ENCODE measurements at regions not wholly inside any gene's neighbourhood (a gene's known extent, or its start where the extent isn't known, plus 50 kb on each side); places are given as distances from the start of the nearest gene placed in this dataset.
"Not testable (repeated sequence)": the region's sequence is repeated elsewhere in the genome, so short reads cannot be mapped to it uniquely, and the experiment has no call there.

DNA sequence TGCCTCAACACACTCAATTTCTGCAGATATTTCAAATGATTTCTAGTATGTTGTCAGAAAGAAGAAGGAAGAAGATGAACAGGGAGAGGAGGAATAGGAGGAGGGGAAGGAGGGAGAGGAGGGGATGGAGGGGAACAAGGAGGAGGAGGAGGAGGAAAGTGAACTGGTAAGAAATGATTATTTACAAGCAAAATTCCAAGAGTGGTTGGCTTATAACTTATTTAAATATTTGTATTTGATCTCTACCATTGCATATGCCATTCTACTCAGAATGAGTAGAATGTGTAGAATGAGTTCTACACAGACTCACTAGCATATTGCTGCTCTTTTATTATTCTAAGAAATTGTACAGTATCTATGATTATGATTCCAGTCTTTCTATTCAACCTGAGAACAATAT lies 866.2 kb upstream of the DDX18 start:
- H3K9me3 Mint-ChIP-seq (ENCODE audit: low read depth): peaks cover 2% of the 10 kb centered on the region
- H3K36me3 Mint-ChIP-seq (ENCODE audit: low read depth): no peaks in the 10 kb centered on the region
- ATAC-seq: no peak
- H3K4me1 Mint-ChIP-seq: no peaks in the 10 kb centered on the region
- intact Hi-C loops (cut with DNase I, micrococcal nuclease): no loop called here
- no peak for DNase-seq
- H3K27me3 Mint-ChIP-seq: no peaks in the 10 kb centered on the region
- no peak overlapping the region for H3K4me3 Mint-ChIP-seq
- POLR2A ChIA-PET: no interaction called here
- no peak overlapping the region for H3K27ac Mint-ChIP-seq
- CTCF ChIA-PET: no interaction called here

DNA sequence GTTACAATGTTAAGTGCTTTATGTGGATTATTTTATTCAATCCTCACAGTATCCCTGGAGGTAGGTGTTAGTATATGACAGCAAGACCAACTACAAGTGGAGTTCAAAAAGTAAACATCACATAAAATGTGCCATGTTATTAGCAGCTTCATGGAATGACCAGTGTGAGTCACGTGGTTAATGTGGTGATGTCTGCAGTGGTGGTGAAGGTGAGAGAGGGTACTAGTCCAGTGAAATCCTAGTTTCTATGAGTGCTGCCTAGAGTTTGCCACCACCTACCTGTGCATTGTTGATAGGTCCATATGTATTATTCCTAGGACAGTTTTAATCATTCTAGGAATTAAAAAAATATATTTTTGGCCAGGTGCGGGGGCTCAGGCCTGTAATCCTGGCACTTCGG lies 865.2 kb upstream of the DDX18 start:
- Mint-ChIP-seq H3K27ac (no peak overlapping the region), H3K4me3 (no peak overlapping the region), H3K4me1 (no peaks in the 10 kb centered on the region), H3K9me3 (ENCODE audit: low read depth) (peaks cover 6% of the 10 kb centered on the region), H3K27me3 (no peaks in the 10 kb centered on the region), H3K36me3 (ENCODE audit: low read depth) (no peaks in the 10 kb centered on the region)
- DNase-seq (no peak), ATAC-seq (no peak)
- CTCF ChIA-PET: no interaction called here
- intact Hi-C loops (cut with DNase I, micrococcal nuclease): no loop called here
- POLR2A ChIA-PET: no interaction called here

DNA sequence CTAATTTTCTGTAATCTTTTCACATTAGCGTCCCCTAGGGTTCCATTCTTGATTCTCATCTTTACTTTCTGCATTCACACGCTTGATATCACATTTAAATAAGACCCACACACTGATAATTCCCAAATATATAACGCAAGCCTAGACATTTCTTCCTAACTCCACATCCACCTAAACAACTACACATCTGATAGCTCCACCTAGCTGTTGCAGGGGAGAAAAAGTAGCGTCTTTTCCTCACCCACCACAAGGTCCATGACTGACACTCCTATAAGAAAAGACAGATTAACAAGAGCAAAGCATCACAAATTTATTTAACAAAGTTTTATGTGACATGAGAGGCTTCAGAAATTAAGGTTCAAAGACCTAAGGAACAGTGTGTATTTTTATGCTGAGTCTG lies 862.2 kb upstream of the DDX18 start:
- ATAC-seq (no peak), DNase-seq (no peak)
- Mint-ChIP-seq H3K4me1 (no peaks in the 10 kb centered on the region), H3K36me3 (ENCODE audit: low read depth) (no peaks in the 10 kb centered on the region), H3K9me3 (ENCODE audit: low read depth) (peaks cover 11% of the 10 kb centered on the region), H3K4me3 (no peak overlapping the region), H3K27me3 (no peaks in the 10 kb centered on the region), H3K27ac (no peak overlapping the region)
- POLR2A ChIA-PET: no interaction called here
- intact Hi-C loops (cut with DNase I, micrococcal nuclease): no loop called here
- CTCF ChIA-PET: no interaction called here

DNA sequence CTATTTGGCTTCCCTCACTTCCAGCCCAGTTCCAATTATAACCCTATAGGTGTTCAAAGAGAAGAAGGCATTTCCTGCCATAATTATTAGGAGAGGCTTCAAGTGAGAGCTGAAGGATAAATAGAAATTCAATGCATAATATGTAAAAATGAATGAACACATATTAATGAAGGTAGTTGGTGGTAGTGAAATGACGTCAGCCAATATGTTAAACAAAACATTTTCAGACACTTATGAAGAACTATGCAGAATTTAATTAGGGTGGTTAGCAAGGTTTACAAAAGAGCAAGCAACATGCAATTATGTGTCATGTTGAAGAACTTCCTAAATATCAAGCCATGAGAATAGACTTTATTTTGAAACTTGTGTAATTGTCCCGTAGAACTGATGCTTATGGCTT lies 858.8 kb upstream of the DDX18 start:
- Mint-ChIP-seq H3K36me3 (ENCODE audit: low read depth) (no peaks in the 10 kb centered on the region), H3K27me3 (no peaks in the 10 kb centered on the region), H3K9me3 (ENCODE audit: low read depth) (peaks cover 18% of the 10 kb centered on the region), H3K4me3 (no peak overlapping the region), H3K4me1 (no peaks in the 10 kb centered on the region), H3K27ac (no peak overlapping the region)
- intact Hi-C loops (cut with DNase I, micrococcal nuclease): no loop called here
- CTCF ChIA-PET: no interaction called here
- ATAC-seq (no peak), DNase-seq (no peak)
- POLR2A ChIA-PET: no interaction called here

DNA sequence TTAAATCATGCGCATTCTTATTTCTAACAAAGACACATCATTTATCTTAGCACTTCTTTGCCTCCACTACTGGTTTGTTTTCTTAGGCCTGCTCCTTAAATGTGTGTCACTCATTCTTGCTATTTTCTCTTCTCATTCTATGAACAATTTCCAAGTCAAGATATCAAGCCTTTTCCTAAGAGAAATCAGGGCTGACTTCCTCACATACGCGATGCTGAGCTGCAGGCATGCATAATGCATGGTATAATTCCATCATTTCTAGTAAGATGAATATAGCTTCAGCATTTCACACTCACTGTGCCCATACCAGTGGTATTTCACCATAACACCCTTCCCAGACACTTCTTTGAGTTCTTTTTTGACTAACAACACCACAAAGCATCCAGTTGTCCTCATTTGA lies 838.9 kb upstream of the DDX18 start:
- Mint-ChIP-seq H3K36me3 (ENCODE audit: low read depth) (no peaks in the 10 kb centered on the region), H3K4me1 (no peaks in the 10 kb centered on the region), H3K4me3 (no peak overlapping the region), H3K9me3 (ENCODE audit: low read depth) (peaks cover 20% of the 10 kb centered on the region), H3K27ac (no peak overlapping the region), H3K27me3 (no peaks in the 10 kb centered on the region)
- DNase-seq (no peak), ATAC-seq (no peak)
- CTCF ChIA-PET: no interaction called here
- POLR2A ChIA-PET: no interaction called here
- intact Hi-C loops (cut with DNase I, micrococcal nuclease): no loop called here

DNA sequence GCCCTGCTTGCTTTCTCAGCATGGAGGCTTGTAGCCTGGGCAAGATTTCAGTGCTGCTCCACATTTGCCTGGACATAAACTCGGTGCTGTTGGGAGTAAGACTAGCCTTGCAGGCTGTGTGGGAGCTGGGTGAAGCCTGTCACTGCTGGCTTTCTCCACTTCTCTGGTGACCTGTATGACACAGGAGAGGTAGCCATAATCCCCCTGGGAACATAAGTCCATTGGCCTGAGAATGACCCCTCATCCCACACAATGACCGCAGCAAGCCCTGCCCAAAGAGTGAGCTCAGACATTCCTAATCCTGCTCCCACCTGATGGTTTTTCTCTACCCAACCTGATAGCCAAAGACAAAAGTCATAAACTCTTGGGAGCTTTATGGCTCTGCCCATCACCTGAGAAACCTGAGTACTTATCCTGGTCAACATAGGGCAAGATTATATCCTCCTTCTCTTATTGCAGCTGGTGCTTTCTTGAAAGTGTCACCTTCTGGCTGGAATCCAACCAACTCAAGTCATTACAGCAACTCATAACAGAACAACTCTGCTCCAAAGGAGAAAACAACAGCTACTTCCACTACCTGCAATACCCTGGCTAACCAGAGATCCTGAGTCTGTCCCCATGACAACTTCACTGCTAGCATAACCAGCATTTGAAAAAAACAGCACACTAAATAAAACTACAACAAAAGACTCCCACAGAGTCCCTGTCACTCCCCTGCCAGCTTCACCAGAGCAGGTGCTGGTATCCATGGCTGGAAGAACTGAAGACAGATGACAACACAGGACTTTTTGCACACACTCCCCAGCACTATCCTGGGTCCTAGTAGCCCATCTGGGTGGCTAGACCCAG lies 834.4 kb upstream of the DDX18 start:
- H3K4me1 Mint-ChIP-seq: no peaks in the 10 kb centered on the region
- intact Hi-C loops (cut with DNase I, micrococcal nuclease): no loop called here
- ATAC-seq (no peak), DNase-seq (no peak)
- no peak overlapping the region for H3K4me3 Mint-ChIP-seq
- H3K36me3 Mint-ChIP-seq (ENCODE audit: low read depth): no peaks in the 10 kb centered on the region
- no peak overlapping the region for H3K27ac Mint-ChIP-seq
- peaks cover 26% of the 10 kb centered on the region for H3K9me3 Mint-ChIP-seq (ENCODE audit: low read depth)
- ChIA-PET POLR2A (no interaction called here), CTCF (no interaction called here)
- H3K27me3 Mint-ChIP-seq: no peaks in the 10 kb centered on the region

DNA sequence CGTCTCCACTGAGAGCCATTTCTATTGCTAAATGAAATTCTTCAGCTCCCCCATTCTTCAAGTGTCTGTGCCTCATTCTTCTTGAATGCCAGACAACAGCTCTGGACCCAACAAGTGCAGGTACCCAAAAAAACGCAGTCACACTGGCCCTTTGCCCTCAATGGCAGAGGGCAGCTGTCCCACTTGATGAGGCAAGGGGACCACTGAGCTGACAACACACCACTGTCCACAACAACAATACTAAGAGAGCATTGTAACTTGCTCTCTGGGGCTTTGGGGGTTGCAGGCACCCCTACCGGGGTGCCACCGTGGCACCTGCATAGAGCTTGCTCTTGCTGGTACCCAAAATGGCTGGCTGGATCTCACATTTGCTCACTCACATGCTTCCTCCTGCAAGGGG lies 827.0 kb upstream of the DDX18 start:
- Mint-ChIP-seq H3K27me3 (no peaks in the 10 kb centered on the region), H3K27ac (no peak overlapping the region), H3K36me3 (ENCODE audit: low read depth) (no peaks in the 10 kb centered on the region), H3K4me1 (no peaks in the 10 kb centered on the region), H3K4me3 (no peak overlapping the region), H3K9me3 (ENCODE audit: low read depth) (peaks cover 21% of the 10 kb centered on the region)
- intact Hi-C loops (cut with DNase I, micrococcal nuclease): no loop called here
- ChIA-PET POLR2A (no interaction called here), CTCF (interaction anchor here (0.6 kb wide), 1 partner anchor 253 kb away, joined by 3 read pairs; no protein-coding TSS in a partner anchor)
- no peak for DNase-seq
- no peak for ATAC-seq

DNA sequence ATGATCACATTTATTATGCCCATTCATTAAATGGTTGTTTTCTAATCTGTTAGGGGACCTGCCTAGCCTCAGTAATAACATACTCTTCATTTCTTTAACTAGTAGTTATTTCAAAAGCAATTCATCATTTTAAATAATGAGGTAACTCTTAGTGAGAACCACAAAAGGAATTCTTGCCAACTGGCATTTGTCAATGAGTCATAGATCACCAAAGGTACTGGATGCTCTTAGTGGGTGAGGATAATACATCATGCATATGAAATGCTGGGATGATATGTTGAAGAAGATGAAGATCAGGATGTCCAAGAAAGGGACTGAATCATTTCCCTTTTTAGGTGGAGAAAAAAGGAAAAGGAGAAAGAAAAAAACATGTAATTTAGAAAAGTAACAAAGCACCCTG lies 826.2 kb upstream of the DDX18 start:
- H3K4me1 Mint-ChIP-seq: no peaks in the 10 kb centered on the region
- H3K27ac Mint-ChIP-seq: no peak overlapping the region
- H3K36me3 Mint-ChIP-seq (ENCODE audit: low read depth): no peaks in the 10 kb centered on the region
- peaks cover 21% of the 10 kb centered on the region for H3K9me3 Mint-ChIP-seq (ENCODE audit: low read depth)
- intact Hi-C loops (cut with DNase I, micrococcal nuclease): no loop called here
- ChIA-PET POLR2A (no interaction called here), CTCF (no interaction called here)
- no peak overlapping the region for H3K4me3 Mint-ChIP-seq
- DNase-seq (no peak), ATAC-seq (no peak)
- H3K27me3 Mint-ChIP-seq: no peaks in the 10 kb centered on the region

DNA sequence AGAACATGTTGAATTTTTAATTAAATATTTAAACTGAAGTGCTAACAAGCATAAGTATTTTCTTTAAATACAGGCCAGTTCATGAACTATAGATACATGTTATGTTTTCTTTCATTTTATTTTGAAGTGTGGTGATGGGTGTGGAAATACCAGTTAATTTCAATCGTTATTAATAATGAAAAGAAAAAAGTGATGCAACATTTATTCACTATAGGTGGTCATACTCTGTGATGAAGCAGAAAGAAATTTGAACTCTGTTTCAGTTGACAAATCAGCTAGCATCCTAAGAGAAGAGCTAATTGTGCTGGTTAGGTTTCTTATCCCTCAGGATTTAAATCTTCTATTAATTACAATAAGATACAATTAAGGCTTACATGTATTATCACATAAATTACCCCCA lies 795.1 kb upstream of the DDX18 start:
- Mint-ChIP-seq H3K27ac (no peak overlapping the region), H3K36me3 (ENCODE audit: low read depth) (no peaks in the 10 kb centered on the region), H3K27me3 (no peaks in the 10 kb centered on the region), H3K4me1 (no peaks in the 10 kb centered on the region), H3K9me3 (ENCODE audit: low read depth) (no peaks in the 10 kb centered on the region), H3K4me3 (no peak overlapping the region)
- ChIA-PET CTCF (no interaction called here), POLR2A (no interaction called here)
- DNase-seq (no peak), ATAC-seq (no peak)
- intact Hi-C loops (cut with DNase I, micrococcal nuclease): no loop called here

DNA sequence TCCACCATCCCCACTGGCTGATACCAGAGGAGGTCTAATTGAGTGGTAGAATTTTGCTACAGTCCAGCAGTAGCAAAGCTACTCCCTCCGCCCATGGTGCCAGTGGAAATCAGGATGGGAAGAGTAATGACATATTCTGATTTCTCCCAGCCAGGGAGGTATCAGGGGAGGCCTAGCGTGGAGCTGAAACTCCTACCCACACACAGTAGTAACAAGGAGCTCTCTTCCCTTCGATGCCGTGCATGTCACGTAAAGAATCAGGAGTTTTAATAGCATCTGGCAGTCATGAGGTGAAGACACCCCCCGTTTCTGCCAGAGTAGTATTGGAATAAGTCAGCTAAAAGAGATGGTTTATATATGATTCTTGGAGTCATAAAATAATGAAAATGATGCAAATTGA lies 786.8 kb upstream of the DDX18 start:
- DNase-seq (no peak), ATAC-seq (no peak)
- H3K9me3 Mint-ChIP-seq (ENCODE audit: low read depth): peaks cover 7% of the 10 kb centered on the region
- POLR2A ChIA-PET: no interaction called here
- no peaks in the 10 kb centered on the region for H3K36me3 Mint-ChIP-seq (ENCODE audit: low read depth)
- H3K27ac Mint-ChIP-seq: no peak overlapping the region
- CTCF ChIA-PET: interaction anchor here (0.6 kb wide), 1 partner anchor 119 kb away, joined by 3 read pairs; no protein-coding TSS in a partner anchor
- intact Hi-C loops (cut with DNase I, micrococcal nuclease): no loop called here
- H3K27me3 Mint-ChIP-seq: no peaks in the 10 kb centered on the region
- H3K4me1 Mint-ChIP-seq: no peaks in the 10 kb centered on the region
- no peak overlapping the region for H3K4me3 Mint-ChIP-seq

DNA sequence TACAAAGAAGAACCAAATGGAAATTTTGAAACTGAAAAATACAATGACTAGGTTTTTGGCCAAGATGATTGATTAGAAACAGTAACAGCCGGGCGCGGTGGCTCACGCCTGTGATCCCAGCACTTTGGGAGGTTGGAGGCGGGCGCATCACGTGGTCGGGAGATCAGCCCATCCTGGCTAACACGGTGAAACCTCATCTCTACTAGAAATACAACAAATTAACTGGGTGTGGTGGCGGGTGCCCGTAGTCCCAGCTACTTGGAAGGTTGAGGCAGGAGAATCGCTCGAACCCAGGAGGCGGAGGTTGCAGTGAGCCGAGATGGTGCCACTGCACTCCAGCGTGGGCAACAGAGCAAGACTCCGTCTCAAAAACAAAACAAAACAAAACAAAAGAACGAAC lies 785.8 kb upstream of the DDX18 start:
- H3K4me1 Mint-ChIP-seq; H3K27ac Mint-ChIP-seq; H3K4me3 Mint-ChIP-seq; ATAC-seq; CTCF ChIA-PET; H3K27me3 Mint-ChIP-seq; DNase-seq; POLR2A ChIA-PET; intact Hi-C loops (cut with DNase I, micrococcal nuclease); H3K36me3 Mint-ChIP-seq (ENCODE audit: low read depth): not testable (repeated sequence)
- H3K9me3 Mint-ChIP-seq (ENCODE audit: low read depth): peaks cover 11% of the 10 kb centered on the region

DNA sequence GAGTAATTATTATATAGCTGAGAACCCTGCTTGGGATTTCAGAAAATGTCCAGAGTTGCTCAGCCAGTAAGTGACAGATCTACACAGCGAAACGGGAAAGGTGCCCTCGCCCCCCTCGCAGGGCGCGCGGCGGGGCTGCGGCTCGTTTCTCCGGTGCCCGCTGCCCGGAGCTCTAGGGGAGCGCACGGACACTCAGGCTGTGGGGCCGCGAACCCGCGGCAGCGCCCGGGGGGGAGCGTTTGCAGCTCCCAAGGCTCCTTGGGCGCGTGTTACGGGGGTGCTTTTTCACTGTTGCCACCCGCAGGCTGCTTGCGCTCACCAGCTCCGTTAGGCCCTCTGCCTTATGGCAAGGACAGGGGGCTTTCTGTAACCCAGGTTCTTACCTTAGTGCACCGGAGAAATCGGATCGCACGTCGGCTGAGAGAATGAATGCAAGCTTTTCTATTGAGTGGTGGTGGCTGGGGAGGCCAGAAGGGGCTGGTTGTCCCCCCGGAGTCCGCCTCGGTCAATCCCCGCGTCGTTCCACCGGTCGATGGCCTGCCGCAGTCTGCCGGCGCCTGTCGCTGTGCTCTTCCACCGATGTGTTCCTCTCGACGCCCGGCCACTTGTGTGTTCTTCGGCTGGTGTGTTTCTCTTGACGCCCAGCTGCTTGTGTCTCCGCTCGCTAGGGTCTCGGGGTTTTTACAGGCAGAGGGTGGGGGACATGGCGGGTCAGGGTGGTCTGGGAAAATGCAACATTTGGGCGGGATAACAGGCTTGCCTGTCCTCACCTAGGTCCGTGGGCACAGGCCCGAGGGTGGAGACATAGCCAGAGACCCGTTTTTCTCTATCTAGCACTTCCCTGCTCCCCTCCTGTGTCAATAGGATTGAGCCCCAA lies 758.8 kb upstream of the DDX18 start:
- Mint-ChIP-seq H3K36me3 (ENCODE audit: low read depth) (no peaks in the 10 kb centered on the region), H3K4me3 (no peak overlapping the region), H3K4me1 (no peaks in the 10 kb centered on the region), H3K9me3 (ENCODE audit: low read depth) (peaks cover 17% of the 10 kb centered on the region), H3K27me3 (no peaks in the 10 kb centered on the region), H3K27ac (no peak overlapping the region)
- CTCF ChIA-PET: no interaction called here
- no peak for ATAC-seq
- intact Hi-C loops (cut with DNase I, micrococcal nuclease): no loop called here
- no peak for DNase-seq
- POLR2A ChIA-PET: no interaction called here

Data from activated CD4-positive, alpha-beta T cell treated with anti-CD3 and anti-CD28 coated beads for 36 hours (primary cell).